HepG2 (cell line): ENCODE measurements at regions not wholly inside any gene's neighbourhood (a gene's known extent, or its start where the extent isn't known, plus 50 kb on each side); places are given as distances from the start of the nearest gene placed in this dataset.
A peak's percentile ranks its signal among the peaks of the same experiment; 100 is the strongest.

Source experiments
- CEBPZ ChIP-seq: IDR thresholded peaks from 2 replicates; pipeline ENCODE4 v1.6.1; 2012; ENCODE audit warnings: low read length, improper control_type of control experiment
- ETS1 ChIP-seq: sonication (generic); formaldehyde crosslinking; IDR thresholded peaks from 2 replicates; pipeline ENCODE4 v1.4.0; 2020; ENCODE audit warnings: missing genetic modification reagents
- HNRNPLL ChIP-seq: fragments of 200-400 bp; formaldehyde crosslinking; IDR thresholded peaks from 2 replicates; pipeline ENCODE4 v1.6.1; 2017; ENCODE audit warnings: mild to moderate bottlenecking, low read depth, low read length; ENCODE audit not compliant: poor library complexity, severe bottlenecking
- JUND ChIP-seq: sonication (generic); formaldehyde crosslinking; IDR thresholded peaks from 2 replicates; pipeline ENCODE4 v1.8.0; 2022; ENCODE audit warnings: mild to moderate bottlenecking, missing genetic modification reagents
- KAT8 ChIP-seq: IDR thresholded peaks from 2 replicates; pipeline ENCODE4 v1.6.1; 2016; ENCODE audit warnings: missing genetic modification reagents, missing compliant biosample characterization
- MTA1 ChIP-seq: sonication (generic); formaldehyde crosslinking; IDR thresholded peaks from 2 replicates; pipeline ENCODE4 v1.4.0; 2020; ENCODE audit warnings: missing genetic modification reagents, mild to moderate bottlenecking, borderline replicate concordance
- NCOA5 ChIP-seq: sonication (generic); formaldehyde crosslinking; IDR thresholded peaks from 2 replicates; pipeline ENCODE4 v1.4.0; 2020; ENCODE audit warnings: missing genetic modification reagents
- POGK ChIP-seq: sonication (generic); formaldehyde crosslinking; conservative IDR thresholded peaks from 2 replicates; pipeline ENCODE4 v1.8.0; 2022; ENCODE audit warnings: mild to moderate bottlenecking, moderate library complexity, missing genetic modification reagents
- PPARG ChIP-seq: conservative IDR thresholded peaks from 2 replicates; pipeline ENCODE4 v1.6.1; 2016; ENCODE audit warnings: missing biosample characterization, missing genetic modification reagents
- RAD51 ChIP-seq: fragments of 450-650 bp; IDR thresholded peaks from 2 replicates; pipeline ENCODE4 v1.6.1; 2016; ENCODE audit warnings: borderline replicate concordance
- SAFB2 ChIP-seq: sonication (generic); formaldehyde crosslinking; IDR thresholded peaks from 2 replicates; pipeline ENCODE4 v1.5.1; 2020; ENCODE audit warnings: missing genetic modification reagents, low read depth, mild to moderate bottlenecking, borderline replicate concordance
- SUZ12 ChIP-seq: fragments of 150-350 bp; IDR thresholded peaks from 2 replicates; pipeline ENCODE4 v1.6.1; 2014; ENCODE audit warnings: low read depth, low read length
- TAF1 ChIP-seq: sonication (generic); formaldehyde crosslinking; IDR thresholded peaks from 2 replicates; pipeline ENCODE4 v1.4.0; 2020; ENCODE audit warnings: missing genetic modification reagents
- ZFP36 ChIP-seq: fragments of 150-350 bp; IDR thresholded peaks from 2 replicates; pipeline ENCODE4 v1.6.1; 2018; ENCODE audit warnings: borderline replicate concordance, low read length, low read depth; ENCODE audit not compliant: partially characterized antibody
- ZFP37 ChIP-seq: sonication (generic); formaldehyde crosslinking; IDR thresholded peaks from 2 replicates; pipeline ENCODE4 v1.4.0; 2020; ENCODE audit warnings: missing genetic modification reagents, borderline replicate concordance
- ZFP90 ChIP-seq: sonication (generic); formaldehyde crosslinking; IDR thresholded peaks from 2 replicates; pipeline ENCODE4 v1.8.0; 2022; ENCODE audit warnings: missing genetic modification reagents, mild to moderate bottlenecking, inconsistent platforms, borderline replicate concordance
- ZKSCAN1 ChIP-seq: fragments of 150-350 bp; IDR thresholded peaks from 2 replicates; pipeline ENCODE4 v1.6.1; 2014; ENCODE audit warnings: low read length
- ZNF225 ChIP-seq: sonication (generic); formaldehyde crosslinking; IDR thresholded peaks from 2 replicates; pipeline ENCODE4 v1.4.0; 2020; ENCODE audit warnings: mild to moderate bottlenecking, missing genetic modification reagents
- ZNF317 ChIP-seq: sonication (generic); formaldehyde crosslinking; IDR thresholded peaks from 2 replicates; pipeline ENCODE4 v1.5.0; 2020; ENCODE audit warnings: mild to moderate bottlenecking, missing genetic modification reagents
- ZNF547 ChIP-seq: sonication (generic); formaldehyde crosslinking; IDR thresholded peaks from 2 replicates; pipeline ENCODE4 v1.5.1; 2020; ENCODE audit warnings: mild to moderate bottlenecking, missing genetic modification reagents
- ZNF572 ChIP-seq: sonication (generic); formaldehyde crosslinking; IDR thresholded peaks from 2 replicates; pipeline ENCODE4 v1.5.1; 2020; ENCODE audit warnings: mild to moderate bottlenecking, missing genetic modification reagents
- ZNF800 ChIP-seq: sonication (generic); formaldehyde crosslinking; IDR thresholded peaks from 2 replicates; pipeline ENCODE4 v1.4.0; 2020; ENCODE audit warnings: missing genetic modification reagents
- ZSCAN22 ChIP-seq: sonication (generic); formaldehyde crosslinking; IDR thresholded peaks from 2 replicates; pipeline ENCODE4 v1.4.0; 2020; ENCODE audit warnings: mild to moderate bottlenecking, missing genetic modification reagents

- TF ChIP-seq ZNF800 (peak; percentile 93), ZFP37 (CRISPR knock-in tag) (no peak), SUZ12 (no peak), PPARG (CRISPR knock-in tag) (no peak), ZFP90 (CRISPR knock-in tag) (peak; percentile 92; the same call in 1 of the 2 replicates), ZNF225 (no peak), MTA1 (CRISPR knock-in tag) (peak; percentile 45; the same call in 1 of the 2 replicates), KAT8 (CRISPR knock-in tag) (no peak), ZNF547 (CRISPR knock-in tag) (no peak), CEBPZ (no peak), ETS1 (no peak), NCOA5 (CRISPR knock-in tag) (no peak), ZKSCAN1 (no peak), RAD51 (no peak), POGK (CRISPR knock-in tag) (no peak), ZNF317 (no peak), TAF1 (CRISPR knock-in tag) (peak; percentile 33; the same call in 1 of the 2 replicates), ZSCAN22 (no peak), SAFB2 (CRISPR knock-in tag) (no peak), HNRNPLL (peak; percentile 33), JUND (CRISPR knock-in tag) (no peak), ZFP36 (no peak), ZNF572 (no peak)
Observed at GRCh38 chr6:26251354-26252076, 113.5 kb upstream of the BTN3A2 start (continued).
